H1 (cell line): ENCODE measurements at regions not wholly inside any gene's neighbourhood (a gene's known extent, or its start where the extent isn't known, plus 50 kb on each side); places are given as distances from the start of the nearest gene placed in this dataset.

Experiments used
- CTCF ChIA-PET: fragments of 300-600 bp; sonication (Branson Sonifier 250); formaldehyde crosslinking; loops from one replicate; lab custom pipeline; 2021; ENCODE audit not compliant: partially characterized antibody; lab: Charles Lee
- POLR2A ChIA-PET: fragments of 300-600 bp; sonication (Branson Sonifier 250); formaldehyde crosslinking; loops from one replicate; lab custom pipeline; 2021; ENCODE audit warnings: inconsistent platforms; ENCODE audit not compliant: partially characterized antibody; lab: Charles Lee
- DNase-seq, 2 experiments: peaks; one replicate each; pipeline versions ENCODE4 v3.0.0 to v3.0.0-alpha.2; 2010 to 2022; ENCODE audit warnings: low spot score in 2 of 2, low read depth in 1 of 2, mixed read lengths in 1 of 2
- FAIRE-seq: peaks from 2 replicates; lab custom pipeline; 2011; peaks lifted over from hg19 to GRCh38; lab: Jason Lieb, UNC
- H2AFZ ChIP-seq: 2 replicates; pipeline ENCODE4 v1.8.1; 2012; ENCODE audit warnings: low read length, inconsistent platforms
- H2AK5ac ChIP-seq: 2 replicates; pipeline ENCODE4 v1.6.1; 2013; ENCODE audit warnings: low read depth, low read length
- H2BK120ac ChIP-seq: replicated peaks from 2 replicates; pipeline ENCODE3; 2013; ENCODE audit warnings: low read depth, low read length, inconsistent platforms
- H2BK12ac ChIP-seq: 2 replicates; pipeline ENCODE4 v1.6.1; 2013; ENCODE audit warnings: low read depth, low read length
- H2BK15ac ChIP-seq: 2 replicates; pipeline ENCODE4 v1.6.1; 2013; ENCODE audit warnings: low read length
- H2BK20ac ChIP-seq: 2 replicates; pipeline ENCODE4 v1.6.1; 2013; ENCODE audit warnings: low read length
- H2BK5ac ChIP-seq: 2 replicates; pipeline ENCODE4 v1.6.1; 2013; ENCODE audit warnings: low read depth, low read length
- H3K14ac ChIP-seq: 2 replicates; pipeline ENCODE4 v1.6.1; 2013; ENCODE audit warnings: inconsistent platforms; ENCODE audit not compliant: insufficient read length
- H3K18ac ChIP-seq: 2 replicates; pipeline ENCODE4 v1.6.1; 2013; ENCODE audit warnings: low read length; ENCODE audit errors: extremely low read depth
- H3K23ac ChIP-seq: 2 replicates; pipeline ENCODE4 v1.6.1; 2013; ENCODE audit warnings: inconsistent platforms; ENCODE audit not compliant: insufficient read length
- H3K23me2 ChIP-seq: 2 replicates; pipeline ENCODE4 v1.6.1; 2013; ENCODE audit warnings: low read depth, low read length
- H3K27ac ChIP-seq: 2 replicates; pipeline ENCODE4 v1.6.1; 2011; ENCODE audit warnings: low read depth, low read length, inconsistent platforms
- H3K27me3 ChIP-seq, 4 experiments: replicated peaks in 1 of 4; 1 replicate in 1 of 4; 2 replicates in 3 of 4; pipeline versions ENCODE4 v1.6.1 to v1.8.1; 2011 to 2013; ENCODE audit warnings: low read length in 3 of 4, mild to moderate bottlenecking in 3 of 4, inconsistent platforms in 2 of 4, mixed read lengths in 2 of 4, moderate library complexity in 1 of 4; ENCODE audit not compliant: control insufficient read depth in 3 of 4, insufficient read depth in 3 of 4; ENCODE audit errors: extremely low read depth in 1 of 4
- H3K36me3 ChIP-seq, 4 experiments: 2 replicates each; pipeline versions ENCODE4 v1.6.1 to v1.8.1; 2011 to 2013; ENCODE audit warnings: mild to moderate bottlenecking in 4 of 4, low read length in 3 of 4, moderate library complexity in 2 of 4, control low read depth in 1 of 4, inconsistent platforms in 1 of 4; ENCODE audit not compliant: insufficient read depth in 4 of 4, control insufficient read depth in 2 of 4
- H3K4ac ChIP-seq: replicated peaks from 2 replicates; pipeline ENCODE3; 2013; ENCODE audit warnings: low read length, low read depth, mixed read lengths, inconsistent platforms; ENCODE audit not compliant: insufficient read length
- H3K4me1 ChIP-seq, 4 experiments: replicated peaks in 1 of 4; 1 replicate in 1 of 4; 2 replicates in 3 of 4; pipeline versions ENCODE4 v1.6.1 to v1.8.1; 2011 to 2013; ENCODE audit warnings: low read length in 3 of 4, inconsistent platforms in 2 of 4, mixed read lengths in 1 of 4; ENCODE audit not compliant: insufficient read depth in 4 of 4, control insufficient read depth in 3 of 4
- H3K4me2 ChIP-seq, 2 experiments: 2 replicates each; pipeline versions ENCODE4 v1.6.1 to v1.8.1; 2011 to 2013; ENCODE audit warnings: low read depth in 2 of 2, low read length in 2 of 2, control low read depth in 1 of 2, inconsistent platforms in 1 of 2, mild to moderate bottlenecking in 1 of 2; ENCODE audit not compliant: insufficient read depth in 1 of 2
- H3K4me3 ChIP-seq, 4 experiments: fragments of 200-600, 300-600 bp in 1 of 4; sonication (generic), shearing (Covaris generic), sonication (Bioruptor Twin) in 1 of 4; 2 replicates each; pipeline versions ENCODE4 v1.5.1 to v1.8.1; 2011 to 2016; ENCODE audit warnings: low read length in 4 of 4, low read depth in 3 of 4, control low read depth in 2 of 4, inconsistent platforms in 2 of 4, mild to moderate bottlenecking in 2 of 4, mixed read lengths in 1 of 4, moderate library complexity in 1 of 4; ENCODE audit not compliant: insufficient read depth in 2 of 4; ENCODE audit errors: extremely low read depth in 1 of 4
- H3K56ac ChIP-seq: replicated peaks from 2 replicates; pipeline ENCODE3; 2013; ENCODE audit warnings: low read depth, mild to moderate bottlenecking, mixed read lengths, low read length, inconsistent platforms; ENCODE audit not compliant: insufficient read length
- H3K79me1 ChIP-seq: 2 replicates; pipeline ENCODE4 v1.6.1; 2013; ENCODE audit warnings: low read depth, low read length, control low read depth
- H3K79me2 ChIP-seq, 2 experiments: 2 replicates each; pipeline versions ENCODE4 v1.6.1 to v1.8.1; 2012 to 2013; ENCODE audit warnings: low read length in 2 of 2, mild to moderate bottlenecking in 2 of 2, inconsistent platforms in 1 of 2; ENCODE audit not compliant: insufficient read depth in 2 of 2, control insufficient read depth in 1 of 2
- H3K9ac ChIP-seq, 4 experiments: replicated peaks in 1 of 4; 1 replicate in 1 of 4; 2 replicates in 3 of 4; pipeline versions ENCODE4 v1.6.1 to v1.8.1; 2011 to 2013; ENCODE audit warnings: low read depth in 3 of 4, low read length in 3 of 4, control low read depth in 2 of 4, mild to moderate bottlenecking in 2 of 4, moderate library complexity in 2 of 4, inconsistent platforms in 1 of 4; ENCODE audit errors: extremely low read depth in 1 of 4
- H3K9me3 ChIP-seq, 2 experiments: 2 replicates each; pipeline versions ENCODE4 v1.6.1 to v1.8.1; 2012 to 2013; ENCODE audit warnings: mild to moderate bottlenecking in 2 of 2, moderate library complexity in 2 of 2, control low read depth in 1 of 2, inconsistent platforms in 1 of 2, low read depth in 1 of 2, low read length in 1 of 2, mixed read lengths in 1 of 2; ENCODE audit not compliant: insufficient read depth in 2 of 2
- H4K20me1 ChIP-seq, 2 experiments: replicated peaks in 1 of 2; 2 replicates each; pipeline versions ENCODE3 to v1.8.1; 2011 to 2013; ENCODE audit warnings: inconsistent platforms in 2 of 2, low read length in 2 of 2, mild to moderate bottlenecking in 1 of 2; ENCODE audit not compliant: insufficient read depth in 2 of 2, control insufficient read depth in 1 of 2
- H4K5ac ChIP-seq: 2 replicates; pipeline ENCODE4 v1.6.1; 2013; ENCODE audit warnings: low read length, low read depth, mixed read lengths, inconsistent platforms; ENCODE audit not compliant: insufficient read length
- H4K8ac ChIP-seq: 2 replicates; pipeline ENCODE4 v1.8.0; 2013; ENCODE audit warnings: mild to moderate bottlenecking, moderate library complexity, low read length, inconsistent platforms; ENCODE audit not compliant: insufficient read depth; ENCODE audit errors: extremely low read depth
- H4K91ac ChIP-seq: replicated peaks from 2 replicates; pipeline ENCODE3; 2013; ENCODE audit warnings: low read length, mixed read lengths, inconsistent platforms; ENCODE audit not compliant: insufficient read length
- CREB1 ChIP-seq: IDR thresholded peaks from 2 replicates; pipeline ENCODE4 v1.6.1; 2012; ENCODE audit warnings: inconsistent platforms
- SIRT6 ChIP-seq: IDR thresholded peaks from one replicate; pipeline ENCODE4 v1.7.1; 2012; ENCODE audit warnings: low read length, inconsistent platforms
- SIX5 ChIP-seq: IDR thresholded peaks from 2 replicates; pipeline ENCODE4 v1.6.1; 2011; ENCODE audit warnings: mild to moderate bottlenecking, low read depth, low read length
- SP2 ChIP-seq: IDR thresholded peaks from 2 replicates; pipeline ENCODE4 v1.6.1; 2012; ENCODE audit warnings: mild to moderate bottlenecking, low read length, inconsistent platforms
- TEAD4 ChIP-seq: IDR thresholded peaks from 2 replicates; pipeline ENCODE4 v1.6.1; 2012; ENCODE audit warnings: low read depth, low read length, inconsistent platforms, mixed read lengths
- WGBS, 2 experiments: shearing (Covaris generic) in 1 of 2; methylation state at CpG; one replicate each; pipeline versions ENCODE4 v1.1.6 to v1.1.7; 2013 to 2015; ENCODE audit warnings: low lambda C conversion rate in 2 of 2, mixed read lengths in 2 of 2, inconsistent platforms in 1 of 2, low coverage in 1 of 2, missing lambda C conversion rate in 1 of 2; ENCODE audit not compliant: insufficient replicate concordance in 2 of 2, insufficient coverage in 1 of 2, insufficient read length in 1 of 2; ENCODE audit errors: extremely low coverage in 1 of 2, missing lambda C conversion rate in 1 of 2; 5-methylcytosine and 5-hydroxymethylcytosine counted together

DNA sequence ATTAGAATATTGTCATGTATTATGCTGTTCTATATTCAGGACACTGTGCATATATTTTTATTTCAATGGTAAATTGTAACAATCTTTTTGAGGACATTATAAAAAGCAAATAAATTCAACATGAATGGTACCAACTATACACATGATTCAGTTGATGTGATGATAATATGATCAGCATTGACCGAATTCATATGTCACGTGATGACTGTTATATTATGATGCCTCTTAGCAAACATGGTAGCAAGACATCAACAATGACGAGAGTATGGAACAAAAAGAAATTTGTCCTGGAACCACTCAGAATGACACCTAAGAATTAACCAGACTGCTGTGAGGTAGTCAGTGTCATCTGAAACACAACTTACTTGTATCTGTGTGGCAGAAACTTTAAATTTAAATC, 161.5 kb upstream of the OR13F1 start:
- Histone ChIP-seq H2BK20ac (no peak overlapping the region), H2BK15ac (no peak overlapping the region), H3K27me3 (no peaks in the 10 kb centered on the region), H4K5ac (no peak overlapping the region), H3K4me2 (no peak overlapping the region), H4K8ac (no peak overlapping the region), H2BK5ac (no peak overlapping the region), H3K79me2 (no peaks in the 10 kb centered on the region), H3K18ac (no peak overlapping the region), H2BK120ac (no peak overlapping the region), H3K79me1 (no peaks in the 10 kb centered on the region), H3K23me2 (no peaks in the 10 kb centered on the region; the same call in 1 of the 2 replicates), H2AK5ac (no peak overlapping the region), H3K4me1 (no peaks in the 10 kb centered on the region), H3K4me3 (no peak overlapping the region), H4K20me1 (no peaks in the 10 kb centered on the region), H3K56ac (no peak overlapping the region), H3K27ac (no peak overlapping the region), H3K9me3 (no peaks in the 10 kb centered on the region), H3K9ac (no peak overlapping the region), H3K4ac (no peak overlapping the region), H2AFZ (no peak overlapping the region), H3K36me3 (no peaks in the 10 kb centered on the region), H3K23ac (no peak overlapping the region), H4K91ac (no peak overlapping the region), H3K14ac (no peak overlapping the region), H2BK12ac (no peak overlapping the region)
- DNase-seq (no peak), FAIRE-seq (no peak)
- WGBS, 2 experiments: 80% methylated on average over 3 of the region's 3 CpGs; no CpG with 5 or more reads in 1 of the 2 experiments
- no peak for TF ChIP-seq SIX5
- TF ChIP-seq CREB1: no peak
- no peak for TF ChIP-seq SP2
- no peak for TF ChIP-seq SIRT6
- no peak for TF ChIP-seq TEAD4
- POLR2A ChIA-PET: no interaction called here
- CTCF ChIA-PET: no interaction called here
